ENCODE measurements at regions not wholly inside any gene's neighbourhood (a gene's known extent, or its start where the extent isn't known, plus 50 kb on each side); places are given as distances from the start of the nearest gene placed in this dataset.
"Not testable (repeated sequence)": the region's sequence is repeated elsewhere in the genome, so short reads cannot be mapped to it uniquely, and the experiment has no call there.

- DNase-seq (ENCODE audit: low read depth) = no peak
These were observed 78.9 kb upstream of the FLT1 start for GRCh38 chr13:28573595-28574373.

GRCh38 chr13:28572871-28573270, 77.9 kb upstream of the FLT1 start:
- no peak for DNase-seq (ENCODE audit: low read depth)

DNA sequence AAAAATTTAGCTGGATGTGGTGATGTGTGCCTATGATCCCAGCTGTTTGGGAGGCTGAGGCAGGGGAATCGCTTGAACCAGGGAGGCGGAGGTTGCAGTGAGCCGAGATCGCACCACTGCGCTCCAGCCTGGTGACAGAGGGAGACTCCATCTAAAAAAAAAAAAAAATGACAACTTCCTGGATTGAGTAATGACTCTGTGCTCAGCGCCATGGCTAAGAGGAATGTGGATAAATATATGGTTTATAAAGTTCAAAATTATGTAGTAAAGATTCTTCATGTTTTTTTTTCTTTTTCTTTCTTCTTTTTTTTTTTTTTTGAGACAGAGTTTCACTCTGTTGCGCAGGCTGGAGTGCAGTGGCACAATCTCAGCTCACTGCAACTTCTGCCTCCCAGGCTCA, 75.4 kb upstream of the FLT1 start:
- DNase-seq (ENCODE audit: low read depth) = not testable (repeated sequence)

DNA sequence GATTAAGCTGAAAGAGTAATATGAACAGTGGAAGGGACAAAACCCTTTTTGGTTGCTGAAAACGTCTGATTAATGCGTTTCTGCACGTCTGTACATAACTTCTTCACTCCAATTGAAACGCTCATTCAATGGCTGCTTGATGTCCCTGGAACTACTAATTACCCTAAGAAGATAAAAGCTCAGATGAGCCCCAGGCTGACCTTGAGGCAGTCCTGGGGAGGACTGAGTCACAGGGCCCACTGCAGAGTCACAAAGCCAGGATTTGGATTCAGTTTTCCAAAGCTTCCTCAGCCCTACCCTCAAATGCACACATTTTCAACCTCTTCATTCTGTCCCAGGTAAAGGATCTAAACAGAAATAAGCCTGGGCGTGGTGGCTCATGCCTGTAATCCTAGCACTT, 75.0 kb upstream of the FLT1 start:
- DNase-seq (ENCODE audit: low read depth) = no peak

- DNase-seq (ENCODE audit: low read depth) = no peak
These were observed 73.4 kb upstream of the FLT1 start for GRCh38 chr13:28568286-28568685.

GRCh38 chr13:28566891-28567290, 72.0 kb upstream of the FLT1 start:
- no peak for DNase-seq (ENCODE audit: low read depth)

GRCh38 chr13:28566283-28566682, 71.4 kb upstream of the FLT1 start:
- no peak for DNase-seq (ENCODE audit: low read depth)

GRCh38 chr13:28564030-28564429, 69.1 kb upstream of the FLT1 start:
- no peak for DNase-seq (ENCODE audit: low read depth)

DNA sequence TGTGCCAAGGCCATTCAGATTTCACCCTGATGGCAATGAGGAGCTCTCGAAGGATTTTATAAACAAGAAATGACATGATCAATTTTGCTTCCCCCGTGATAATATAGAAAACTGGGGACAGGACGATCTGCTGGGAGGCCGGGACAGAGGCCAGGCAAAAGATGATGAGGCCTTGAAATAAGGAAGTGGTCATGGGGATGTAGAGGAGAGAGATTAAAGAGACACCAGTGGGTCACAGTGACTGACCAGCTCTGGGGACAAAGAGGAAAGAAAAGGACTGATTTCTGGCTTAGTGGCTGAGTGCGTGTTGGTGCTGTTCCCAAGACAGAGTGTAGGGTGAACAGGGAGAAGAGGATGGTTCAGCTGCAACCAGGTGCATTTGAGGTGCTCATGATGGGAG, 68.7 kb upstream of the FLT1 start:
- DNase-seq (ENCODE audit: low read depth) = no peak

- no peak for DNase-seq (ENCODE audit: low read depth)
These were observed 65.7 kb upstream of the FLT1 start for GRCh38 chr13:28560612-28561011.

DNA sequence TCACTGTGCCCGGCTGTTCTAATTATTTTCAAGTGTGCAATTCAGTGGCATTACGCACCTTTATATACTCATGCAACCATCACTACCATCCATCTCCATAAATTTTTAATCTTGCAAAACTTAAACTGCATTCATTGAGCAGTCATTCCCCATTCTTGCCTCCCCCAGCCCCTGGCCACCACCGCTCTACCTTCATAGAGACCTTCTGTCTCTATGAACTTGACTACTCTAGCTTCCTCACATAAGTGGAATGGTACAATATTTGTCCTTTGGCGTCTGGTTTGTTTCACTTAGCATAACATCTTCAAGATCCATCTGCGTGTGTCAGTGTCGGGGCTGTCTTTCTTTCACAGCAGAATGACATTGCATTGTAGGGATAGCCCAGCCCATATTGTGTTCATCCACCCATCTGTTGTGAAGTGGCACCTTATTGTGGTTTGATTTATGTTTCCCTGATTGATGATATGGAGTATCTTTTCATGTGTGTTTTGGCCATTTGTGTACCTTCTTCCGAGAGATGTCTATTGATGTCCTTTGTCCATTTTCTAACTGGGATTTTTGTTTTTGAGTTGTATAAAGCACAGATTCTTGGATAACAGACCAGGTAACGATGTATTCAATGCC, 64.8 kb upstream of the FLT1 start:
- no peak for DNase-seq (ENCODE audit: low read depth)

DNA sequence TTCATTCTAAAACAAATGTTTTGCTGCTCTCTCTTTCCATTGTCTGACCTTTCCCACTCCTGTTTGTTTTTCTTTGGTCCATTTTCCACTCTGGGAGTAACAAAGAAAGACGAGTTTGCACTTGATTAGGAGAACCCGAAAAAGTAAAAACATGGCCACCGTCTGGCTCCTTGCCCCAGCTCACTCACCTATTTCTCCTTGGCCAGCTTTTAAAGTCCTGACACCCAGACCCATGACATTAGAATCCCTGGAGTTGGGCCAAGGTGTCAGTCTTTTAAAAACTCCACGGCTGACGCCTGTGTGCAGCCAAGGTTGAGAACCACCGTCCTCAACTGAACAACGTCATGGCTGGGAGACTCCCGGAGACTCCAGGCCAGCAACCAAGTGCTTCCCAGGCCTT, 63.6 kb upstream of the FLT1 start:
- no peak for DNase-seq (ENCODE audit: low read depth)

DNA sequence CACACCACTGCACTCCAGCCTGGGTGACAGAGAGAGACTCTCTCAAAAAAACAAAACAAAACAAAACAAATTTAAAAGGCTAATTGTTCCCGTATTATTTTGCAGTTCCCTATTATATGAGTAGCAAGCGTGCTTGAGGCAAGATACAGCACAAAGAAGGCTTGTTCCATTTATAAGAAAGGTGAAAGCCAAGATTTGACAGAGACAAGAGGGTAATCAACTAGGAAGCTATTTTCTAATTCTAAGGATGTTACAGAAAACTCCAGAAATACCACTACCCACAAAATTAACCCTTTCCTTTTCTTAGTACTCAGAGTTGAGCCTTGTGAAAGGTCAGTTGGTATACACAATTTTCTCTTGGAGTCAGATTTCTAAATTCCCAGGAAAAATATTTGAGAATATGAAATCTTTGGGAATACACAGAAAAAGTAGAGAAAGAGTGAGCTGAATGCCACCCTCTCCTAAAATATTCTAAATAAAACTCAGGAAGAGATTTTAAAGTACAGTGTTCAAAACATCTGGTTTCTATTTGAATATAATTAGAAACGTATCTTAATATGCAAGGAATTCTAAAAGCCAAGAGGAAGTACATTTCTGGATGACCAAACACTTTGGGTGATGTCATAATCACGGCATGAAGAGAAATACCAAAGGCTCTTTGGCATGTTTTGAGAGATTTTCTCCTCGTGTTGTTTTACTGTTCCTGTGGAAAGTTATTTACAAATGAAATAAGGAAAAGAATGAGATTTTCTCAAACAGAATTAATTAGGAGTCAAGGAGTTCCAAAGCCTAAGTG, 63.0 kb upstream of the FLT1 start:
- no peak for DNase-seq (ENCODE audit: low read depth)

DNA sequence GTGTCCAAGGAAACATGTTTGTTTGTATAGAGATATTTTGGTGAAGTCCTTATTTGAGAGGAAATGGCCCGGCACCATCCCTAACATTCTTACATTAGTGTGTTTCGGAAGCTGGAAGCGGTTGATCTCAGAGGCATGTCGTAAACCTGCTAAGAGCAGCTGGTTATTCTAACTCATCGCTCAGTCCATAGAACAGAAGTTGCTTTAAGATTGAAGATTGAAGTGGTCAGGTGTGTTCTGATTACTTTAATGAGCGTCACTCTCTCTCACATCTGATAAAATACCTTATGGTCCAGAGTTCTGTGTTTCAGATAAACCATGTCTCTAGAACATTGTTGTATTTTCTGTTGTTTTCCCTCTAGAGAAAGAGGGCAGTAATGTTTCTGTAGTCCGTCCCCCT, 60.2 kb upstream of the FLT1 start:
- no peak for DNase-seq (ENCODE audit: low read depth)

DNA sequence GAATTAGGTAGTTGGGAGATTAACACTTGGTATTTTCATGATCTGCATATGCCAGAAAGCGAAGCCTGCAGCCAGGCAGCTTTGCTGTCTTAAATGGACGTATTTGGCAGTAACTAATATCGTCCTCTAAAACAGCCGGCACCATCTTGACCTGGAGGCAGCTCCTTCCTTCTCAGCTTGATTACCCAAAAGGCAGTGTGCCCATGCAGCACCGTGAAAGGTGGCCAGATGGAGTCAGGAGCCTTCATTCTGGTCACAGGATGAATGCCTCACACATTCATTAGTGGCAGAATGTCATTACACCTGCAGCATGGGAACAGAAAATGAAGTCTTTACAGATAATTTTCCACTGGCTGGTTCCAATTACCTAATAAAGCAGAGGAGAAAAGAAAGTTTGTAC, 59.0 kb upstream of the FLT1 start:
- DNase-seq (ENCODE audit: low read depth) = no peak

- DNase-seq (ENCODE audit: low read depth) = no peak
These were observed 57.4 kb upstream of the FLT1 start for GRCh38 chr13:28552288-28552687.

DNA sequence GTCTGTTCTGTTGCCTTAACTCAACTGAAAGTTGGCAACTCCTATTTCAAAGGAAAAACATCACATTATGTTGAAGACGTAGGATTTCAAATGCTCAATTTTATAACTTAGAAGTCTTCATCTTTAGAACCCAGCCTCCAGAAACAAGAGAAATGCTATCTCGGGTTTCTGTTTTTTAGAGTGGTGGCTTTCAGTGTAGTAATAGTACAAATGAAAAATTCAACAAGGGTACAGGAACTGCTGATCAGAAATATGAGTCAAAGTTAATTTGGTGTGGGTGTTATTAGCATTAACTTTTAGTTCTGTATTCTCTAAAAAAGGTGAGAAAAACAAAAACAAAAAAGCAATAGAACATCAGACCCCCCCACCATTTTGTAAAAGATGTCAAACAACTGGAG, 56.6 kb upstream of the FLT1 start:
- no peak for DNase-seq (ENCODE audit: low read depth)

- no peak for DNase-seq (ENCODE audit: low read depth)
These were observed 56.0 kb upstream of the FLT1 start for GRCh38 chr13:28550721-28551497.

- no peak for DNase-seq (ENCODE audit: low read depth)
These were observed 55.2 kb upstream of the FLT1 start for GRCh38 chr13:28550091-28550490.

- no peak for DNase-seq (ENCODE audit: low read depth)
These were observed 53.9 kb upstream of the FLT1 start for GRCh38 chr13:28548872-28549271.

DNA sequence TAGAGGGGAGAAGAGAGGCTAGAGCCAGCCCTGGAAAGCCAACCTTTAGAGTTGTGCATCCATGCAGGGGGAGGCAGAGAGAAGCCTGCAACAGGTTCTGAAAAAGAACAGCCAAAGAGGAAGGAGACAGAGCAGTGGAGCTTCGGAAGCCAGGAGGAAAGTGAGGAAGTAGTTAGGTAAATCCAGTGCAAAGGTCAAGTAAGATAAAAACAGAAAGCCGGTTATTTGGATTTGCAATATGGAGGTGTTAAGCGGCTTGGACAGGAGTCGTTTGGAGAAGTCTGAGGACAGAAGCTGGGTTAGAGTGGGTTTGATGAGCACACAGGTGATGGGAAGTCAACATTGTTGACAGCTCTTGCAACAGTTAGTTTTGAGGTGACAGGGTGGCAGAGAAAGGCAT, 53.5 kb upstream of the FLT1 start:
- DNase-seq (ENCODE audit: low read depth) = no peak

- no peak for DNase-seq (ENCODE audit: low read depth)
These were observed 50.8 kb upstream of the FLT1 start for GRCh38 chr13:28545583-28546333.
